GM18909 (cell line): ENCODE measurements at regions not wholly inside any gene's neighbourhood (a gene's known extent, or its start where the extent isn't known, plus 50 kb on each side); places are given as distances from the start of the nearest gene placed in this dataset.

ENCODE experiments used
- ATAC-seq: cut with Tn5 transposase; IDR thresholded peaks from one replicate; pipeline ENCODE4 v1.9.1; 2021; ENCODE audit warnings: mild to moderate bottlenecking; ENCODE audit not compliant: unreplicated experiment, poor library complexity

DNA sequence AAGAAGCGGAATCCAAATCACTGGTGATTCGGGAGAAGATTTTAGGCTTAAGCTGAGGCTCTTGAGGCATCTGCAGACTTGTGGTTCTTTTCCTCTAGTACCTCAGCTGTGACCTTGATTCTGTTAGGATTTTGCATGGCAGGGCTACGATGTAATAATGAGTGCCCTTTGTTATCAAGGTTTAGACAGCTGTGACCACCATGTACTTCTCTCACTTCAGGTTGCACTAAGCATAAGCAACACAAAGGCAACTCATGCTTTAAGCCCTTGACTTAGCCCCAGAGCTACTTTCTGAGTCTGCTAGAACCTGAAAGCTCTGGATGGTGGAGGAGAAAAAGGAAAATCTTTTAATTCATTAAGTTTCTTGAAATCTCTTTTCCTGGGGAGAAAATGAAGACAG, 1052.3 kb upstream of the PHF14 start:
- no peak for ATAC-seq

DNA sequence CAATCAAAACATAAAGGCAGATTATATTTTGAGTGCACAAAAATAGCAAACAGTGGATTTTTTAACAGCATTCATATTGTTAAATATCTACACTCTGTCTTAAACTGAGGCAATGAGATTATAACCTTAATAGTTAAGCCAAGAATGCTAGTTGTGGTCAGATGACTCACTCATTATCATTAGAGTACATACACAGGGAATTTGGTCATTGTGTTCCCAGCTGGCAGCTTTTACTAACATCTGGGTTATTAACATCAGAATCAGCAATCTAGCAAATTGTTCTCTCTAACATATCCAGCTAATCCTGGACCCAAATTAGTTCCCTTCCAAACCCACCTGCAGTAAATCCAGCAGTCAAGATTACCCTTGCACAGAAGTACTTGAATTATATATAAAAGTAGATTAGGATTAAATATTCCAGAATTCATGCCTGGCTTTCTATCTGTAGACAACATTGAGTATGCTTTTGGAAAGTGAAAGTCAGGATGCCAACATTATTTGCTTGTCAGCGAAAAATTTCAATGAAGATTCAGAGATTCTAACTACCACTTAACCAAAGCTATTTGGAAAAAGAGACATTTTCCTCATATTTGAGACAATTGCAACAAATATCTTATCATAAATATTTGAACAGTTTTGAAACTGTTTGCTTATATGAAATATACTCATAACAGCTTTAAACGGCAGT, 1035.6 kb upstream of the PHF14 start:
- no peak for ATAC-seq

DNA sequence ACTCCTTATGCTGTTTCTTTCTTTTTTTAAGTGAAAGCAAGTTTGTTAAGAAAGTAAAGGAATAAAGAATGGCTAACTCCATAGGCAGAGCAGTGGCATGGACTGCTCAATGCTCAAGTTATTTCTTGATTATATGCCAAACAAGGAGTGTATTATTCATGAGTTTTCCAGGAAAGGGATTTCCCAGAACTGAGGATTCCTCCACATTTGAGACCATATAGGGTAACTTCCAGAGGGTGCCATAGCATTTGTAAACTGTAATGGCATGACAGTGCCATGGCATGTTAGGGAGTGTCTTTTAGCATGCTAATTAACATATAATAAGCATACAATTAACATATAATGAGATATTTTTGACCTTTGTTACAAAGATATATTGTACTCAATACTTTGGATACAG, 1034.5 kb upstream of the PHF14 start:
- no peak for ATAC-seq

GRCh38 chr7:9945131-9945530, 1028.5 kb upstream of the PHF14 start:
- no peak for ATAC-seq

- no peak for ATAC-seq
Measured at GRCh38 chr7:9945857-9946256, 1027.8 kb upstream of the PHF14 start.

DNA sequence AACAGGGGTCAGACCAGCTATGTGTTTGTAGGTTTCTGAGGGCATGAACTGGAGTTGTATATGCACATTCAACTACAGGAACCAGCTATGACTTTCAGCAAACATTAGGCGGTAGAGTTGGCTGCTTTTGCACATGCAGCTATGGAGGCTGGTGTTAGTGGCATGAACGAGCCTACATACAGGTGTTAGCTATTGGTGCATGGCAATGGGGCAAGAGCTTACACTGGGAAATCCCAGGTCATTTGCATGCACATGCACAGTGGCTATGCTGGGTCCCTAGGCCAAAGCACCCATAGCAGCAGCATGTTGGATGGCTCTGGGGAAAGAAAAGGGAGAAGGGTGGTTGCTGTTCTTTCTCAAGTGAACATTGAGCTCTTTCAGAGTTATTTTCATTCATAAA, 1018.5 kb upstream of the PHF14 start:
- no peak for ATAC-seq

- no peak for ATAC-seq
Measured at GRCh38 chr7:9958486-9958885, 1015.2 kb upstream of the PHF14 start.

- ATAC-seq, result no peak
Measured at GRCh38 chr7:9960460-9960859, 1013.2 kb upstream of the PHF14 start.

DNA sequence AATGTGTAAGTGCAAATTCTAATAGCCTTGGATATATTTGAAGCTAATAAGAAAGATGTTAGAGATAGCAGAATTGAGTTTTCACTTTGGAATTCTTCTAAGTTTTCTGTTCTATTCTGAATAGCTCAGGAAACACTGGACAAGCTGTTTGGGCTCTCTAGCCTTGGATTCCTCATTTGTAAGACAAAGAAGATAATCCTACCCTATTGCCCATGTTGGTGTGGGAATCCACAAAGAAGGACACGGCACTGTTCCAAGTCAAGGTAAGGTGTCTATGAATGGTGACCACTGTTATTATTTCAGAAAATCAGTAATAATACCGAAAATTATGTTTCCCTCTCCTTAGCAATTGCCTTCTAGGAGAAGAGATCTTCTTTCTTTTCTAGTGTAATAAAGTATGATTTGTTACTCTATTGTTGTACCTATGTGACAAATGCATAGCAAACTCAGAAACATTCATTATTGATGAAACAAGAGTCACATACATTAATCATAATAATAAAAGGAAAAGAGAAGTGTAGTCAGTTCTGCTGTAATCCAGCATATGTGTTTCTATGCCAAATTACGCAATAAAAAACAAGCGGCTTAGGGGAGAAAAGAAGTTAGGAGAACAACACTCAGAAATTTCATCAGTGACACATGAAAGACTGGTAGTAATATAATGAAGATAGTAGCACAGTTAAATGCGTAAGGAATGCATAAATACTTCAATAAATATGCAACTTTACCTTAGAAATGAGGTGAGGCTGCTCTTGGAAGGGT, 1012.3 kb upstream of the PHF14 start:
- ATAC-seq, result no peak

DNA sequence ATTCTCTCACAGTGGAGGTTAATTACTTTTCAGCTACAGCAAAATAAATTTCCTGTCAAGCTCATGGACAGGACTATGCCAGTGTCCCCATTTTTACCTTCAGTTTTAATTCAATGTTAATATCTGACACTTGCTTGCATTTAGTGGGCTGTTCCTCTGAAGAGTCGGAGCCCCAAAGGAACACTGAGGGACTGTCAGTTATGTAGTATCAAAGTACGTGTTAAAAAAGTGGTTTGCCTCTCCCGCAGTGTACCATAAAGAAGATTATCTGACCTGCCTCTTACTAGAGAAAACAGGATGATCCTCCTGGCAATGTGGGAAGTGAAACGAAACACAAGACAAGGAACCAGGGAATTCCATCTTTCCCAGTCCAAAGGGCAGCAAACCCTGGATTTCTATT, 1010.9 kb upstream of the PHF14 start:
- ATAC-seq, result no peak

DNA sequence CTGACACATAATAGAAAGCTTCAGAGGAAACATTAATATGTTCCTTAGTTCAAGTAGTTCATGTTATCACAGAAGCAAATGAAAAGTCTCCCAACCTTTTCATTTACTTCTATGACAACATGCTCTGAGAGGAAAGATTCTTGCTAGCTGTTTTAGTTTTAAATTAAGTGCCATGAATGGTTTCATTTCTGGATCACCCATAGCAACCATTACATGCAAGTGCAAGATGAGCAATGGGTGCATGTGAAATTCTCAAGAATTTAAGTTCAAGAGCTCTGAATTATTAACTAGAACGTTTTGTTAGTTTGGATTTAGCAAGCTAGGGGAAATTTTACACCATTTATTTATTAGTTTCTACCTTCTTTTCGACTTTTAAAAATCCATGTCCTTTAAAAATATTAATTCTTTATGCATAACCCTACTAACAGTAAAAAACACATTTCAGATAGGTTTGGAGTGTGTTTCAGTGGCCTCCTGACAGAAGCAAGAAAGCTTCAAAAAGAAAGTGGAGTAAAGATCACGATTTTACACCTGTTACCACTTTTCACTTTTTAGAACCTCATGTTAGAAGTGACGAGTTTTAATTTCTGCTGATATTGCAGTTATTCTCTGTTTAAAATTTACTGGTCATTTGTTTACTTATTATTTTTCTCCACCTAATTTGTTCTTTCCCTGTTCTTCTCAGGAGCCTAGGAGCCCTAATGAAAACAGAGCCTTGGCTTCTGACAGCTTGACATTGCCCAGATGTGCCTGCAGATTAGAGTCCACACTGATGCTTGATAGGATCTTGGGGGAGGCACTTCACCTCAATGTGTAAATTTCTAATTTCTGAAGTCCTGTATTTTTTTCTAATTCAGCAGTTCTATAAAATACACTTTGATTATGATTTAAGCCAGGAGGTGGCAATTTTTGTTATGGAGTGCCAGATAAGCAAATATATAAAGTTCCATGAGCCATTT, 995.3 kb upstream of the PHF14 start:
- no peak for ATAC-seq

- ATAC-seq, result no peak
Measured at GRCh38 chr7:9981742-9982349, 991.8 kb upstream of the PHF14 start.

DNA sequence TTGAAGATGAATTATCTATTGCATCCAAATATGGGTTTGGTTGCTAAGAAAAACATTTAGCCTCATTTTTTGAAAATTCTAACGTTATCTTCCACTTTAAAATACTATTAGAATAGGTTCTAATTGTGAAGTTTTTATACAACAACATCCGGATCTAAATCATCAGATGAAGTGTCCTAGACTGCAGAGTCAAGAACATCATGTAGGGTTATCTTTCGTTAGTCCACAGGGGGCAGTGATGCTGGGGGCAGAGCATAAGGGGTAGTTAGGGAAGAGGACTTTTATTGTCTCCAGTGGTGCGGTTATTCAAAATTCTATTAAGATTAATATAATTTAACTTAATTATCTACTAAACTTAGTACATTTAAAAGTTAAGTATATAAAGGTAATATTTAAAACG, 990.6 kb upstream of the PHF14 start:
- no peak for ATAC-seq

DNA sequence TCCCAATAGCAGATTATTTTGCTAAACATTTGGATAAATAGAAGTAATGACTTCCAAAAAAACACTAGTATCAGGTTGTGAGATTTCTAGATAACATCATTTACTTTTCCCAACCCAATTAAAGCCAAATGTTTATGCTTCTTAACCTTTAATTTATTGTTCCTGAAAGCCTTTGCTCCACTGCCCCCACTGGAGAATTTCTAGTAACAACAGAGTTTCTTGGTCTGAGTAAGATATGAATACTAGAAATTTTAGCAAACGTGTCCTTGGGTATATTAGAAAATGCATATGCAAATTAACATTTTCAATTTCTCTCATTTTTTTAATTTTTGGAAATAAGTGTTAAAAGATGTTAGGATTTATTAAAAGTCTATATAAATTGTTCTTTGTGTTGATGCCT, 958.0 kb upstream of the PHF14 start:
- no peak for ATAC-seq

GRCh38 chr7:10022480-10022879, 951.2 kb upstream of the PHF14 start:
- ATAC-seq, result no peak

DNA sequence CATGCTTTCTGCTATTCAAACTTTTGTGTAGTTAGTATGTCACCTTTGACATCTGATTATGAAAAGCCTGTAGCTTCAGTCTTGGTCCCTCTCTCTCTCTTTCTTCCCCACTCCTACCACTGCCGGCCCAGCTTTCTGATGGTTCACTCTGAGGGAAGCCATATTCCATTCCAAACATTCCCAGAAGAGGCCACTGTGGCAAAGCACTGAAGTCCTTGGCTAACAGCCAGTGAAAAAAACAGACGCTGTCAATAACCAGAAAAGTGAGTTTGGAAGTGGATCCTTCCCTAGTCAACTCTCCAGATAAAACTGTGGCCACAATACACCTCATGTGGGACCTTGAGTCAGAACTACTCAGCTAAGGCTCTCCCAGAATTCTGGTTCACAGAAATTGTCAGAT, 950.7 kb upstream of the PHF14 start:
- no peak for ATAC-seq

DNA sequence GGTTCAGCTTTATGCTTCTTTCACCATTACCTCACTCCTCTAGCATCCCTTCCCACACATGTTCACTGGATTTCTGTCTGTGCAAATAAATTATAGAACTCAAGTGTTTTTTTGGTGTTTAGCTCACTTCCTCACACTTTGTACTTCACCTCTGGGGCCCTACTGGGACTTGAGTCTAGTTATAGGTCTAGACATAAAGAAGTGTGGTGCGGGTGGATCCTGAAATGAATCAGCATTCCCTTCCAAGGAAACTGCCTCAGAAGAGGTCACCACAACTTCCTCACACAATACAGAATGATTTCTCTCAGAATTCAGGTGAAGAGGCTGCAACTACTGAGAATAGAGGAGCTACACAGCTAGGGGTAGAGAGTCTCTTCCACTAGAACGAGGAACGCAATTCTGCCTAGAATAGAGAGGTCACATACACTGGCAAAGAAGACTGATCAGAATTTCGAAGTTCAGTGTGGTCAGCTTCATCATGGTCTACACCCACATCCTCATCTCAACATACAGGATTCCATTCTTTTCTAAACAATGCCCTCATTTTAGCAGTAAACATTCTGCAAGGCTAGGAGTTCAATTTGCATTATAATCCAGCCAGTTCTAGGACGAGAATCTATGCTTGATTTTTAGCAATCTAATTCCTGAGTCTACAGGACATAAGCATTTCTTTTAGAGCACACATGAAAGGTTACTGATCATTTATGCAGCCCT, 938.7 kb upstream of the PHF14 start:
- no peak for ATAC-seq

- no peak for ATAC-seq
Measured at GRCh38 chr7:10036693-10037092, 937.0 kb upstream of the PHF14 start.

DNA sequence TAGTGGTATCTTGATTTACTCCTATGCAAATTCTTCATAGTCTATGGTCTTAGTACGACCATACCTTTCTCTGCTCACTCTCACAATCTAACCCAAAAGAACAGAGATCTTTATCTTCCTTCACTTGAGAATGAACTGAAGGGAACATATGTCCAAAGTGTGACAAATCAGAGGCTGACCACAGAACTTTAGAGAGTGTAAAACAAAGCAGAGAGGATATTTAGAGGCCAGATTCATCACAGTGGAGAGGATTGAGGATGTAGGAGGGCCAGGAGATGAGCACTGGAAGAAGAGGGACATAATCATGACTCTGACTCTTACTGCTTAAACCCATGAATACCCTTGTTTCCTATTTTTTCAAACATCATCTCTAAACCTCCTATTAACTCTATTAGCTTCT, 935.3 kb upstream of the PHF14 start:
- no peak for ATAC-seq

GRCh38 chr7:10040674-10041073, 933.0 kb upstream of the PHF14 start:
- no peak for ATAC-seq
